AG04450 (cell line): ENCODE measurements at regions not wholly inside any gene's neighbourhood (a gene's known extent, or its start where the extent isn't known, plus 50 kb on each side); places are given as distances from the start of the nearest gene placed in this dataset.

ENCODE experiments used
- CTCF ChIA-PET: fragments of 300-600, 350-600 bp; formaldehyde crosslinking; extraction: SDS; loops from one replicate; lab custom pipeline; 2022; ENCODE audit warnings: antibody characterized with exemption, inconsistent platforms; lab: Charles Lee
- POLR2A ChIA-PET: fragments of 350-600 bp; formaldehyde crosslinking; extraction: SDS; loops from one replicate; lab custom pipeline; 2021; ENCODE audit warnings: antibody characterized with exemption, inconsistent platforms; lab: Yijun Ruan, JAX
- DNase-seq: peaks from one replicate; pipeline ENCODE4 v3.0.0-alpha.2; 2011; ENCODE audit warnings: low read depth, low spot score
- H3K27ac ChIP-seq: one replicate; pipeline ENCODE4 v1.5.1; 2012; ENCODE audit warnings: low read depth, low read length, control low read depth
- H3K27me3 ChIP-seq: one replicate; pipeline ENCODE4 v1.6.0; 2012; ENCODE audit warnings: low read length; ENCODE audit not compliant: control insufficient read depth, insufficient read depth
- H3K4me3 ChIP-seq: 2 replicates; pipeline ENCODE4 v1.5.1; 2011; ENCODE audit warnings: mild to moderate bottlenecking, low read depth, low read length, control low read depth
- H3K9me3 ChIP-seq: 2 replicates; pipeline ENCODE4 v1.5.1; 2012; ENCODE audit warnings: low read length; ENCODE audit not compliant: control insufficient read depth, insufficient read depth
- TF ChIP-seq, protein P1 (sequence below): IDR thresholded peaks from 2 replicates; pipeline ENCODE4 v1.5.1; 2011; ENCODE audit warnings: low read depth, low read length, control low read depth, inconsistent platforms

DNA sequence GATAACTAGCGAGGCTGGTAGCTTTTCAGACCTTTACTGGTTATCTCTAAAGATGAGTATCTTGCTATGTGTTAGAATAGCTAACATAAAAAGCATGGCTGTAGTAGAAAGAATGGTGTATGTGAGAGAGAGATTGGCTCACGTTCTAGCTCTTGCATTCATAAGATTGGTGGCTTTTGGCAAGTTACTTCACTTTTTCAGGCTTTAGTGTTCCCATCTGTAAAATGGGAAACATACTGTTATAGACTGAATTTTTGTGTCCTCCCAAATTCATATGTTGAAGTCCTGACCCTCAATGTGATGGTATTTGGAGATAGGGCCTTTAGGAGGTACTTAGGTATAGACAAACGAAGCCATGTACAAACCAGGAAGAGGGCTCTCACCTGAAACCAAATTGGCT lies 302.4 kb upstream of the KLF4 start:
- CTCF ChIA-PET, result no interaction called here
- POLR2A ChIA-PET, result no interaction called here

DNA sequence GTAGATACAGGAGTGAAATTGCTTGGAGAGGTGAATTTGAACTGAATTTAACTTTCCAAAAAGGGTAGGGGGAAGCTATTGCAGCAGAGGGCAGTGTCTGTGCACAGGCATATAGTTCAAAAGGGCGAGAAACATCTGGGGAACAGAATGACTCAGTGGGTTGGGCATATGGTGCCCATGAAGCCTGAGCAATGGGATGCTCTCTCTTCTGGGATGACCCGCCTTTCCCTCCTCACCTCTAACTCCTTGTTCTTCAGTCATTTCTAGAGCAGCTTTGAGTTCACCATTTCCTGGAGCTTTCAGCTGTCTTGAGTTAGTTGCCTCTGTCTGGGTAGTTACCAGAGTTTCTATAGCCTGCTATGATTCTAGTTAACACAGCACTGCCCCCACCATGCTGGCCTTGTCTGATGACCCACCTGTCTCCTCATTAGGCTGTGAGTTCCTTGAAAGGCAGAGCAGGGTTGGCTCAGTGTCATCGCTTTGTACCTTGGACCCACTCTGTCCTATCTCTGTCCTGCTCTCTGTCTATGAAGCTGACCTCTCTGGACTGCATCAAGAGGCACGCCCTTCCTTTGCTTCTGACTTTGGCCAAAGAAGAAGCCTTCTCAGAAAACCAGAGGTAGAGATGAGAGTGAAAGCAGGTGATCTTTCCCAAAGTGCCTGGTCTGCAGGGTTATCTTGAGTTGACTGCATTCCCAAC lies 299.6 kb upstream of the KLF4 start:
- Histone ChIP-seq H3K27ac (no peak overlapping the region), H3K9me3 (no peaks in the 10 kb centered on the region), H3K4me3 (no peak overlapping the region), H3K27me3 (no peaks in the 10 kb centered on the region)
- POLR2A ChIA-PET, result no interaction called here
- CTCF ChIA-PET, result interaction anchor here (0.6 kb wide), 1 partner anchor 365 kb away, joined by 3 read pairs; no protein-coding TSS in a partner anchor
- TF ChIP-seq, protein P1, sequence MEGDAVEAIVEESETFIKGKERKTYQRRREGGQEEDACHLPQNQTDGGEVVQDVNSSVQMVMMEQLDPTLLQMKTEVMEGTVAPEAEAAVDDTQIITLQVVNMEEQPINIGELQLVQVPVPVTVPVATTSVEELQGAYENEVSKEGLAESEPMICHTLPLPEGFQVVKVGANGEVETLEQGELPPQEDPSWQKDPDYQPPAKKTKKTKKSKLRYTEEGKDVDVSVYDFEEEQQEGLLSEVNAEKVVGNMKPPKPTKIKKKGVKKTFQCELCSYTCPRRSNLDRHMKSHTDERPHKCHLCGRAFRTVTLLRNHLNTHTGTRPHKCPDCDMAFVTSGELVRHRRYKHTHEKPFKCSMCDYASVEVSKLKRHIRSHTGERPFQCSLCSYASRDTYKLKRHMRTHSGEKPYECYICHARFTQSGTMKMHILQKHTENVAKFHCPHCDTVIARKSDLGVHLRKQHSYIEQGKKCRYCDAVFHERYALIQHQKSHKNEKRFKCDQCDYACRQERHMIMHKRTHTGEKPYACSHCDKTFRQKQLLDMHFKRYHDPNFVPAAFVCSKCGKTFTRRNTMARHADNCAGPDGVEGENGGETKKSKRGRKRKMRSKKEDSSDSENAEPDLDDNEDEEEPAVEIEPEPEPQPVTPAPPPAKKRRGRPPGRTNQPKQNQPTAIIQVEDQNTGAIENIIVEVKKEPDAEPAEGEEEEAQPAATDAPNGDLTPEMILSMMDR, result no peak
- no peak for DNase-seq

More for the DNA sequence above, 302.4 kb upstream of the KLF4 start:
- DNase-seq, result no peak
- H3K4me3 ChIP-seq, result no peak overlapping the region
- no peak overlapping the region for H3K27ac ChIP-seq
- H3K9me3 ChIP-seq, result no peaks in the 10 kb centered on the region
- no peaks in the 10 kb centered on the region for H3K27me3 ChIP-seq
- TF ChIP-seq, protein P1, result no peak

DNA sequence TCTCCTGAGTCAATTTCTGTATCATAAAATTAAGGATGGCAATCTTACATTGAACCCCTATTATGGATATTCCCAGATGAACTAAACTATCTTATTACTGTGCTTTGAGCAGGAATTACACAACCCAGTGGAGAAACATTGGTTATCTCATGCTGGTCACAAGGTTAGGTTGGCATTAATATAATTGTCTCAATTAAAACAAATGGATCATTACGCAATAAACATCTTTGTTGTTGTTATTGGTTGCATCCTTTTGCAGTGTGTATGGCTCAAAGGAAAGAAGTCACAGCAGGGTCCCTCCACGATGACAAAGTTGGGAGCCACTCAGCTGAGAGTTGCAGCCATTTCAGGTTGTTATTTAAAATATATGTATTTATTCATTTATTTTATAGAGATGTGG lies 297.0 kb upstream of the KLF4 start:
- DNase-seq, result no peak
- no peaks in the 10 kb centered on the region for H3K9me3 ChIP-seq
- H3K4me3 ChIP-seq, result no peak overlapping the region
- POLR2A ChIA-PET, result no interaction called here
- CTCF ChIA-PET, result no interaction called here
- H3K27me3 ChIP-seq, result no peaks in the 10 kb centered on the region
- H3K27ac ChIP-seq, result no peak overlapping the region
- TF ChIP-seq, protein P1, result no peak

DNA sequence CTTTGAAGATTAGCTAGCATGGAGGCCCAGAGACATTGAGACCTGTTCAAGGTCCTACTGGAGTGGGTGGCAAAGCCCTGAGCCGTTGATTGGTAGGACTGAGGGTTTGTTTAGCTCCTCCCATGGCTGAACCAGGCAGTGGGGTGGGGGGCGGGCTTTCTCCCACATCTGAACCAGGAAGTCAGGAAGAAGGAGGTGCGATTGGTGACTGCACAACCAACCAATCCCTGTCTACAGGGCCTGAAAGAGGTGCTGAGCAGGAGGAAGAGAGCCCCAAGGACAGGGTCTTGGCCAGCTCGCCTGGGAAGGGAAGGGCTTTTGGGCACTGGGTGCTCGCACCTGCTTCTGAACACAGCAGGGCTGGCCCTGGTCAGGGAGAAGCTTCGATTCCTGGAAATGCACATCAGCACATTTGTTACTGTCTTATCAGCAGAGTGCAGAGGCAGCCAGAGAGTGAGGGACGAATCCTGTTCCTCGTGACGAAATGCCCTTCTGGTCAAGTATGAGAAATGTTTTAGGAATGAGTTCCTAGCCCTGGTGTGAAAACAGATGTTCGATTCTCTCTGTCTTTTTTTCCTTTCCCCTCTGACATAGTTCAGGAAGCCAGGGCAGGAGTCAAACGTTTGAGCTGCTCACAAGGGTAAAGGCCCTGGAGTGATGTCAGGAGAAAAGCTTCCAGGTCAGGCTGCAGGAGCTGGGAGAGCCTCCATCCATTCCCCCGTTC lies 294.8 kb upstream of the KLF4 start:
- Histone ChIP-seq H3K4me3 (no peak overlapping the region), H3K9me3 (no peaks in the 10 kb centered on the region), H3K27ac (peak overlapping the region; percentile 34), H3K27me3 (no peaks in the 10 kb centered on the region)
- ChIA-PET CTCF (interaction anchor here (0.7 to 0.8 kb wide), 2 partner anchors 29 to 167 kb away, joined by 3 to 6 read pairs; no protein-coding TSS in a partner anchor), POLR2A (no interaction called here)
- peak; percentile 53 for DNase-seq
- TF ChIP-seq, protein P1, result no peak

DNA sequence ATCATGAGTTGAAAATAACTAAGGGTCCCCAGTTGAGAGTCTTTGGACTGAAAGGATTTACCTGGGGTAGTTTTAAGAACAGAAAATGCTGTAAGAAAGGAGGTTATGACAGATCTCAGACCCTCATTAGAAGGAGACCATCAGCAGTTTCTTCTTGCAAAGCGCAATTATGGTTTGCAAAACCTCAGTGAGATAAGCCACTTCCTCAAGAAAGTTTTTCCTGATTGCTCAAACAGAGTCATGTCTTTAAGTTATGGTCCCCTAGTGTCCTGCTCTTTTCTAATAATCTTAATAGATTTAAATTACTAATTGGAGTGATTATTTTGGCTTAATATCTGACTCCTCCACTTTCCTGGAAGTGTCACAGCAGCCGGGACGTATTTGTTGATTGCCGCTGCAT lies 293.2 kb upstream of the KLF4 start:
- DNase-seq, result no peak
- H3K9me3 ChIP-seq, result no peaks in the 10 kb centered on the region
- TF ChIP-seq, protein P1, result no peak
- H3K4me3 ChIP-seq, result no peak overlapping the region
- CTCF ChIA-PET, result no interaction called here
- H3K27ac ChIP-seq, result no peak overlapping the region
- POLR2A ChIA-PET, result no interaction called here
- no peaks in the 10 kb centered on the region for H3K27me3 ChIP-seq
